K562 (cell line): ENCODE measurements at regions not wholly inside any gene's neighbourhood (a gene's known extent, or its start where the extent isn't known, plus 50 kb on each side); places are given as distances from the start of the nearest gene placed in this dataset.

ENCODE experiments used
- CBFA2T3 ChIP-seq: fragments of 450-650 bp; IDR thresholded peaks from 2 replicates; pipeline ENCODE4 v1.6.1; 2017
- KDM1A ChIP-seq, 2 experiments: fragments of 450-650 bp; IDR thresholded peaks; 2 replicates each; pipeline ENCODE4 v1.6.1; 2016; ENCODE audit warnings: mild to moderate bottlenecking in 2 of 2
- MYC ChIP-seq, 2 experiments: fragments of 250-450 bp in 1 of 2; sonication (Bioruptor Pico) in 1 of 2; IDR thresholded peaks; 2 replicates each; pipeline versions ENCODE4 v1.5.1 to v1.6.1; 2012 to 2021; ENCODE audit warnings: low read depth in 2 of 2, borderline replicate concordance in 1 of 2, improper control_type of control experiment in 1 of 2, low read length in 1 of 2, mild to moderate bottlenecking in 1 of 2, moderate library complexity in 1 of 2
- NFE2L1 ChIP-seq: fragments of 450-650 bp; IDR thresholded peaks from 2 replicates; pipeline ENCODE4 v1.6.1; 2016; ENCODE audit warnings: missing genetic modification characterization, low read depth, mild to moderate bottlenecking, missing compliant biosample characterization, moderate library complexity, borderline replicate concordance
- NR2C2 ChIP-seq, 2 experiments: fragments of 200-800 bp in 1 of 2; sonication (Bioruptor generic) in 1 of 2; sonication (generic) in 1 of 2; formaldehyde crosslinking in 1 of 2; IDR thresholded peaks; 2 replicates each; pipeline versions ENCODE4 v1.6.1 to v1.8.0; 2016 to 2022; ENCODE audit warnings: mild to moderate bottlenecking in 1 of 2, missing compliant biosample characterization in 1 of 2, missing genetic modification characterization in 1 of 2, missing genetic modification reagents in 1 of 2
- POLR2AphosphoS2 ChIP-seq: IDR thresholded peaks from 2 replicates; pipeline ENCODE4 v1.6.1; 2012; ENCODE audit warnings: low read length, improper control_type of control experiment
- STAT5A ChIP-seq: IDR thresholded peaks from 2 replicates; pipeline ENCODE4 v1.6.1; 2012; ENCODE audit warnings: low read length, inconsistent platforms, borderline replicate concordance
- YBX1 ChIP-seq: fragments of 450-650 bp; IDR thresholded peaks from 2 replicates; pipeline ENCODE4 v1.7.1; 2016; ENCODE audit warnings: mild to moderate bottlenecking
- TF ChIP-seq, protein P1 (sequence below), 3 experiments: IDR thresholded peaks in 2 of 3; conservative IDR thresholded peaks in 1 of 3; 2 replicates each; pipeline ENCODE4 v1.5.1; 2011 to 2012; ENCODE audit warnings: low read length in 3 of 3, mild to moderate bottlenecking in 3 of 3, control low read depth in 2 of 3, improper control_type of control experiment in 1 of 3, inconsistent platforms in 1 of 3, low read depth in 1 of 3, mixed read lengths in 1 of 3, moderate library complexity in 1 of 3; ENCODE audit not compliant: insufficient read depth in 2 of 3
- TF ChIP-seq, protein P2 (sequence below): fragments of 450-650 bp; formaldehyde crosslinking; IDR thresholded peaks from 2 replicates; pipeline ENCODE4 v1.4.0; 2020; ENCODE audit warnings: mild to moderate bottlenecking, moderate library complexity

GRCh38 chr16:76970087-76970744 lies 220.8 kb upstream of the MON1B start:
- TF ChIP-seq CBFA2T3 = no peak
- no peak for TF ChIP-seq NR2C2 (CRISPR knock-in tag; IDR thresholded peaks at IDR 0.05)
- no peak for TF ChIP-seq NR2C2 (tag; IDR thresholded peaks at IDR 0.05)
- no peak for TF ChIP-seq MYC (IDR thresholded peaks at IDR 0.05; ENCODE audit: low read depth, low read length)
- TF ChIP-seq MYC (CRISPR knock-in tag; IDR thresholded peaks at IDR 0.05; ENCODE audit: borderline replicate concordance, low read depth) = no peak
- TF ChIP-seq POLR2AphosphoS2 = no peak
- TF ChIP-seq YBX1 = no peak
- TF ChIP-seq, protein P1, sequence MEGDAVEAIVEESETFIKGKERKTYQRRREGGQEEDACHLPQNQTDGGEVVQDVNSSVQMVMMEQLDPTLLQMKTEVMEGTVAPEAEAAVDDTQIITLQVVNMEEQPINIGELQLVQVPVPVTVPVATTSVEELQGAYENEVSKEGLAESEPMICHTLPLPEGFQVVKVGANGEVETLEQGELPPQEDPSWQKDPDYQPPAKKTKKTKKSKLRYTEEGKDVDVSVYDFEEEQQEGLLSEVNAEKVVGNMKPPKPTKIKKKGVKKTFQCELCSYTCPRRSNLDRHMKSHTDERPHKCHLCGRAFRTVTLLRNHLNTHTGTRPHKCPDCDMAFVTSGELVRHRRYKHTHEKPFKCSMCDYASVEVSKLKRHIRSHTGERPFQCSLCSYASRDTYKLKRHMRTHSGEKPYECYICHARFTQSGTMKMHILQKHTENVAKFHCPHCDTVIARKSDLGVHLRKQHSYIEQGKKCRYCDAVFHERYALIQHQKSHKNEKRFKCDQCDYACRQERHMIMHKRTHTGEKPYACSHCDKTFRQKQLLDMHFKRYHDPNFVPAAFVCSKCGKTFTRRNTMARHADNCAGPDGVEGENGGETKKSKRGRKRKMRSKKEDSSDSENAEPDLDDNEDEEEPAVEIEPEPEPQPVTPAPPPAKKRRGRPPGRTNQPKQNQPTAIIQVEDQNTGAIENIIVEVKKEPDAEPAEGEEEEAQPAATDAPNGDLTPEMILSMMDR (IDR thresholded peaks at IDR 0.05 in 2 of 3, conservative IDR thresholded peaks at IDR 0.05 in 1 of 3; ENCODE audit: insufficient read depth in 2 of 3, low read depth in 1 of 3, low read length in 3 of 3) = no peak
- no peak for TF ChIP-seq KDM1A (IDR thresholded peaks at IDR 0.05)
- TF ChIP-seq, protein P2, sequence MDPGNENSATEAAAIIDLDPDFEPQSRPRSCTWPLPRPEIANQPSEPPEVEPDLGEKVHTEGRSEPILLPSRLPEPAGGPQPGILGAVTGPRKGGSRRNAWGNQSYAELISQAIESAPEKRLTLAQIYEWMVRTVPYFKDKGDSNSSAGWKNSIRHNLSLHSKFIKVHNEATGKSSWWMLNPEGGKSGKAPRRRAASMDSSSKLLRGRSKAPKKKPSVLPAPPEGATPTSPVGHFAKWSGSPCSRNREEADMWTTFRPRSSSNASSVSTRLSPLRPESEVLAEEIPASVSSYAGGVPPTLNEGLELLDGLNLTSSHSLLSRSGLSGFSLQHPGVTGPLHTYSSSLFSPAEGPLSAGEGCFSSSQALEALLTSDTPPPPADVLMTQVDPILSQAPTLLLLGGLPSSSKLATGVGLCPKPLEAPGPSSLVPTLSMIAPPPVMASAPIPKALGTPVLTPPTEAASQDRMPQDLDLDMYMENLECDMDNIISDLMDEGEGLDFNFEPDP (CRISPR knock-in tag) = no peak
- no peak for TF ChIP-seq NFE2L1 (tag)
- no peak for TF ChIP-seq STAT5A
